Bronchial epithelial cell (primary cell): ENCODE measurements at regions not wholly inside any gene's neighbourhood (a gene's known extent, or its start where the extent isn't known, plus 50 kb on each side); places are given as distances from the start of the nearest gene placed in this dataset.

Source experiments
- DNase-seq: peaks from one replicate; pipeline ENCODE4 v3.0.0-alpha.2; 2010; ENCODE audit warnings: low read depth
- FAIRE-seq: peaks from 2 replicates; lab custom pipeline; 2011; peaks lifted over from hg19 to GRCh38; lab: Jason Lieb, UNC
- H3K27me3 ChIP-seq: 2 replicates; pipeline ENCODE4 v1.5.1; 2011; ENCODE audit warnings: low read length; ENCODE audit not compliant: control insufficient read depth, insufficient read depth
- H3K36me3 ChIP-seq: 2 replicates; pipeline ENCODE4 v1.5.1; 2011; ENCODE audit warnings: low read length; ENCODE audit not compliant: control insufficient read depth, insufficient read depth
- H3K4me3 ChIP-seq: 2 replicates; pipeline ENCODE4 v1.5.1; 2011; ENCODE audit warnings: mild to moderate bottlenecking, low read depth, low read length, control low read depth
- TF ChIP-seq, protein P1 (sequence below): IDR thresholded peaks from 2 replicates; pipeline ENCODE4 v1.5.1; 2011; ENCODE audit warnings: mild to moderate bottlenecking, moderate library complexity, low read length, control low read depth, inconsistent platforms; ENCODE audit not compliant: insufficient read depth, severe bottlenecking

GRCh38 chr19:31119951-31120690 is 229.1 kb downstream of the TSHZ3 start:
- TF ChIP-seq, protein P1, sequence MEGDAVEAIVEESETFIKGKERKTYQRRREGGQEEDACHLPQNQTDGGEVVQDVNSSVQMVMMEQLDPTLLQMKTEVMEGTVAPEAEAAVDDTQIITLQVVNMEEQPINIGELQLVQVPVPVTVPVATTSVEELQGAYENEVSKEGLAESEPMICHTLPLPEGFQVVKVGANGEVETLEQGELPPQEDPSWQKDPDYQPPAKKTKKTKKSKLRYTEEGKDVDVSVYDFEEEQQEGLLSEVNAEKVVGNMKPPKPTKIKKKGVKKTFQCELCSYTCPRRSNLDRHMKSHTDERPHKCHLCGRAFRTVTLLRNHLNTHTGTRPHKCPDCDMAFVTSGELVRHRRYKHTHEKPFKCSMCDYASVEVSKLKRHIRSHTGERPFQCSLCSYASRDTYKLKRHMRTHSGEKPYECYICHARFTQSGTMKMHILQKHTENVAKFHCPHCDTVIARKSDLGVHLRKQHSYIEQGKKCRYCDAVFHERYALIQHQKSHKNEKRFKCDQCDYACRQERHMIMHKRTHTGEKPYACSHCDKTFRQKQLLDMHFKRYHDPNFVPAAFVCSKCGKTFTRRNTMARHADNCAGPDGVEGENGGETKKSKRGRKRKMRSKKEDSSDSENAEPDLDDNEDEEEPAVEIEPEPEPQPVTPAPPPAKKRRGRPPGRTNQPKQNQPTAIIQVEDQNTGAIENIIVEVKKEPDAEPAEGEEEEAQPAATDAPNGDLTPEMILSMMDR, result no peak
- no peaks in the 10 kb centered on the region for H3K27me3 ChIP-seq
- no peaks in the 10 kb centered on the region for H3K36me3 ChIP-seq
- no peak overlapping the region for H3K4me3 ChIP-seq
- no peak for DNase-seq
- peak; percentile 7 for FAIRE-seq

DNA sequence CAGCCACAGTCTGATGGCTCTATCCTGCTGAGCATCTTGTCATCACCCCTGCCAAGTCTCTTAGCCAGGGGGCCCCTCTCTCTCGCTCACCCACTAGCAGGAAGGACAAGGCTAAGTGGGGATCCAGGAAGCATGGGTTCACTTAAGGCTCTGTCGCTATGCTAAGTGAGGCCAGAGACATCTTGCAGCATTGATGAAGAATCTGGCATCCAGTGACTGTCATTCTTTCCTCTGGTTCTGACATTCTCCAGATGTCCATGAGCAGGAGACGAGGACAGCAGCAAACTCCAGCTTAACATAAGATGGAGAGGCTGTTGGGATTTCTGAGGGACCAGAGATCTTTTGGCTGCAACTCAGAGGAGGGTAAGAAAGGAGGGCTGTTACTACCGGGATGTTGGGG is 230.2 kb downstream of the TSHZ3 start:
- no peaks in the 10 kb centered on the region for H3K36me3 ChIP-seq
- no peak for DNase-seq
- TF ChIP-seq, protein P1, result no peak
- no peak overlapping the region for H3K4me3 ChIP-seq
- no peaks in the 10 kb centered on the region for H3K27me3 ChIP-seq
- no peak for FAIRE-seq

GRCh38 chr19:31118287-31118955 is 230.8 kb downstream of the TSHZ3 start:
- FAIRE-seq (no peak), DNase-seq (no peak)

GRCh38 chr19:31114585-31114984 is 234.7 kb downstream of the TSHZ3 start:
- DNase-seq (no peak), FAIRE-seq (no peak)
- peaks cover 2% of the 10 kb centered on the region for H3K27me3 ChIP-seq
- no peaks in the 10 kb centered on the region for H3K36me3 ChIP-seq
- TF ChIP-seq, protein P1, result no peak
- H3K4me3 ChIP-seq, result no peak overlapping the region

More at GRCh38 chr19:31118287-31118955, 230.8 kb downstream of the TSHZ3 start:
- Histone ChIP-seq H3K36me3 (no peaks in the 10 kb centered on the region), H3K4me3 (no peak overlapping the region), H3K27me3 (no peaks in the 10 kb centered on the region)
- TF ChIP-seq, protein P1, result no peak

DNA sequence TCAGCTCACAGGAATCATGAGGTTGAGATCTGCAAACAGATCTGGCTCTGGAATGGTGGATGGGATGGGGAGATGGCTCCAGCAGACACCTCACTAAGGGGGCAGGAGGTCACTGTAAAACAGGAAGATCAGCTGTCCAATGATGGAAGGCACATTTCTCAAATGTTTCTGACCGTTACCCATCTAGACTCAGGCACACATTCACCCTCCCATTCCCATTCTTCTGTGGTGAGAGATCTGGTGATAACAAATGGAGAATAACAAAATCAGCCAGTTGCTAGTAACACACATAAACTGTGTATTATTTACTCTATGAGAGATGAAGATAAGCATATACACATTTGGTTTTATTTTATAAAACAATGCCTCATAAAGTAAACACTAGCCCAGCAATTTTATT is 235.9 kb downstream of the TSHZ3 start:
- H3K36me3 ChIP-seq, result no peaks in the 10 kb centered on the region
- H3K27me3 ChIP-seq, result peaks cover 4% of the 10 kb centered on the region
- FAIRE-seq (no peak), DNase-seq (no peak)
- TF ChIP-seq, protein P1, result no peak
- no peak overlapping the region for H3K4me3 ChIP-seq
